ENCODE measurements at regions not wholly inside any gene's neighbourhood (a gene's known extent, or its start where the extent isn't known, plus 50 kb on each side); places are given as distances from the start of the nearest gene placed in this dataset.
"Not testable (repeated sequence)": the region's sequence is repeated elsewhere in the genome, so short reads cannot be mapped to it uniquely, and the experiment has no call there.

DNA sequence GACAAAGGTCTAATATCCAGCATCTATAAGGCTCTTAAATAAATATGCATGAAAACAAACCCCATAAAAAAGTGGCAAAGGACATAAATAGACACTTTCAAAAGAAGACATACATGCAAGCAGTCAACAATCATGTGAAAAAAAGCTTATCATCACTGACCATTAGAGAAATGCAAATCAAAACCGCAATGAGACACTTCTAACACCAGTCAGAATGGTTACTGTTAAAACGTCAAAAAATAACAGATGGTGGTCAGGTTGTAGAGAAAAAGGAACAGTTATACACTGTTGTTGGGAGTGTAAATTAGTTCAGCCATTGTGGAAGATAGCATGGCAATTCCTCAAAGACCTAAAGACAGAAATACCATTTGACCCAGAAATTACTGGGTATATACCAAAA lies 440.7 kb upstream of the KCNMB2 start:
- DNase-seq: no peak

GRCh38 chr3:178096955-178097354 lies 439.3 kb upstream of the KCNMB2 start:
- no peak for DNase-seq

GRCh38 chr3:178097576-178097975 lies 438.7 kb upstream of the KCNMB2 start:
- no peak for DNase-seq

GRCh38 chr3:178099274-178099673 lies 437.0 kb upstream of the KCNMB2 start:
- no peak for DNase-seq

DNA sequence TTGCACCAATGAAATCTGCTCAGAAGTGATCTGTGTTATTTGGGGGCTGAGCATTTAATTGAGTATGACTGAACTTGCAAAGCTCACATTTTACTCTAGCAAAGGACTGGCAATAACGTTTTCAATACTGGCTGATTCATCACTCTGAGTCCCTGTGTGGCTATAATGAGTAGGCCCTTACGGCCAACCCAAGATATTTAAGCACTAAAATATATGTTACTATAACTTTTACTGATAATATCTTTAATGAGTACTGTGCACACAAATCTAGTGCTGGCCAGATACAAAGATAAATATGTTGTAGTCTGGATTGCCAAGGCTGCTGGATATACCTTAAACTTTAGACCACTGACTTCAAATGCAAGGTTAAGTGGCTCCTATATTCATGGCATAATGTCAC lies 436.4 kb upstream of the KCNMB2 start:
- DNase-seq: no peak

- no peak for DNase-seq
Observed at GRCh38 chr3:178100908-178101307, 435.3 kb upstream of the KCNMB2 start.

GRCh38 chr3:178103140-178103539 lies 433.1 kb upstream of the KCNMB2 start:
- no peak for DNase-seq

DNA sequence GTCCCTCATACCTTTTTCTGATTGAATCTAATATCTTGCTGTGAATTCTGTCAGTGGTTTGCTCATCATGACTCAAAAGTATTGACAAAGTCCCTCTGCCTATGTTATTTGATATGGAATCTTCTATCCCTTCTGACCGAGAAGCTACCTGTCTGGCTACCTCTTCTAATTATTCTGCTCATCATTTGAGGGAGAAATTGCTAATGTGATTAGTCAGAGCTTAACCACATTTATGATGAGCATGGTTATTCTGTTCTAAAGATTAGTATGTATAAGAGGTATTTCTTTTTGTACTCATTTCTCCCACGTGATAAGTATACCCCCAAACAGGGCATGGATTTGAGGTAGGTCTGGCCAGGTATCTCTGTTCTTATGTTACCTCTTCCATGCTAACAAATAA lies 428.4 kb upstream of the KCNMB2 start:
- DNase-seq: no peak

DNA sequence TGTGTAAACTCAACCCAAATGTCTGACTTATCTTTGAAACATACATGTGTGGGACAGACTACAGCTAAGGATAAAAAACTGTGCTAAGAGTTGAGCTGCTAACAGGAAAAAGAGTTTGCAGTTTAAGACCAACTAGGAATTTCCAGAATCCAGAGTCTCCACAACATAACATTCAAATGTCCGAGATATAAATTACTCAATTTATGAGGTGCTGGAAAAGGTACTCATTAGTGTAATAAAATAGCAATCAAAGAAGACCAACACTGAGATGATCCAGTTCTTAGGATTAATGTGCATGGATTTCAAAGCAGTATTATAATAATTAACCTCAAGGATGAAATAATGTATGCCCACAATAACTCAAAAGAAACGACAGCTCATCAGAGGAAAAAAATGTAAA lies 426.5 kb upstream of the KCNMB2 start:
- no peak for DNase-seq

DNA sequence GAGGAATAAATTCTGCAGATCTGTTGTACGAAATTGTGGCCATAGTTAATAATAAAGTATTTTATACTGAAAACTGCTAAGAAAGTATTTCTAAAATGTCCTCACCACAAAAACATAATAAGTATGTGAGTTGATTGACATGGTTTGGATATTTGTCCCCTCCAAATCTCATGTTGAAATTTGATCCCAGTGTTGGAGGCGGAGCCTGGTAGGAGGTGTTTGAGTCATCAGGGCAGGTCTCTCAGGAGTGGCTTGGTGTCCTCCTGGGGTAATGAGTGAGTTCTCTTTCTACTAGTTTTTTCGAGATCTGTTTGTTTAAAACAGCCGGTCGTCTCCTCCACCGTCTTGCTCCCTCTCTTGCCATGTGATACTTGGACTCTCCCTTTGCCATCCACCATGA lies 424.1 kb upstream of the KCNMB2 start:
- no peak for DNase-seq

- DNase-seq: not testable (repeated sequence)
Observed at GRCh38 chr3:178112552-178112951, 423.7 kb upstream of the KCNMB2 start.

DNA sequence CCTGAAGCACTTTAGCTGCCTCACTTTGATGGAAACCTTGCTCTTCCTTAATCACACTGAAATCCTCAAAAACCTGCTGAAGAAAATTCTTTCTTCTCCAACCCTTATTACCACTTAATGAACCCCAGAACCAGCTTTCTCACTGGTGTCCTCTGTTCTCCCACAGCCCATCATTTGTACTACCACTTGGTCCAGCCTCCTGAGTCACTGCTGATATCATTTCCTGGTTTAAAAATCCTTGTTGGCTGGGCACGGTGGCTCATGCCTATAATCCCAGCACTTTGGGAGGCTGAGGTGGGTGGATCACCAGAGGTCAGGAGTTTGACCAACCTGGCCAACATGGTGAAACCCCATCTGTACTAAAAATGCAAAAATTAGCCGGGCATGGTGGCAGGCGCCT lies 418.6 kb upstream of the KCNMB2 start:
- no peak for DNase-seq

DNA sequence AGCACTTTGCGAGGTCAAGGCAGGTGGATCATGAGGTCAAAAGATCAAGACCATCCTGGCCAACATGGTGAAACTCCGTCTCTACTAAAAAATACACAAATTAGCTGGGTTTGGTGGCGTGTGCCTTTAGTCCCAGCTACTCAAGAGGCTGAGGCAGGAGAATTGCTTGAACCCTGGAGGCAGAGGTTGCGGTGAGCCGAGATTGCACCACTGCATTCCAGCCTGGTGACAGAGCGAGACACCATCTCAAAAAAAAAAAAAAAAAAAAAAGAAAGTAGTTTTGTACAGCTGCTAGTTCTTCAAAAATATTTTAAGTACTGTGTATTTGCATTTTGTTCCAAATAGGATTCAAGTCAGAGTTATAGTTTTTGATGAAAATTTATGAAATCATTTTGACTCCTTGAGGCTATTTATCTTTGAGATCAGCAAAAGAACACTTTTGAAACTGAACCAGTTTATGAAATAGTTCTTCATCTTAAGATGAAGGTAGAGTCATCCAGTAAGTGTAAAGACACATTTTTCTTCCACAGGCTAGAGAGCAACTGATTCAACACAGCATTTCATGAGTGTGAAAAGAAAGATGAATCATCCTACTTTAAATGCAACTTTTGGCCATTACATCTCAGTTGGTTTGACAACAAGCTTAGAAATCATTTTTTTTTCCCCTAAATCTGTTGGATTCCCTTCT lies 416.5 kb upstream of the KCNMB2 start:
- not testable (repeated sequence) for DNase-seq

- no peak for DNase-seq
Observed at GRCh38 chr3:178120367-178120766, 415.9 kb upstream of the KCNMB2 start.

GRCh38 chr3:178126686-178127085 lies 409.6 kb upstream of the KCNMB2 start:
- DNase-seq: no peak

- no peak for DNase-seq
Observed at GRCh38 chr3:178127221-178127620, 409.0 kb upstream of the KCNMB2 start.

- DNase-seq: no peak
Observed at GRCh38 chr3:178129109-178129508, 407.1 kb upstream of the KCNMB2 start.

GRCh38 chr3:178131801-178132200 lies 404.4 kb upstream of the KCNMB2 start:
- no peak for DNase-seq

DNA sequence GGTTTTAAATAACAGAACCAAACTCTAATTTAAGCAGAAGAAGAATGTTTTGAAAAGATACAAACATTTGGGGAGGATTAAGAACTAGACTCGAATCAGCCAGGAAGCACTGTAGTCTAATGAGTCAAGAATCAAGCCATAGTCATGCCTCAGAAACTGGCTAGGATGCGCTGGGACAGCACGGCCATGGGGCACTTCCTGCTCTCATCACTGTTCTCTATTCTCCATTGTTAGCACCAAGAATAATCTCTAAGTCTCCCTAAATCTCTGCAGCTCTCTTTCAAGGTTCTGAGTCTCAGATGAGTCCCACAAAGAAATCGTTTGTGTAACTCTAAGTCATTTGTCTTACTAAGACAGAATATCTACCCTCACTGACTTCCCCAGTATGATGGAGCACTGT lies 399.0 kb upstream of the KCNMB2 start:
- no peak for DNase-seq

GRCh38 chr3:178137831-178138230 lies 398.4 kb upstream of the KCNMB2 start:
- no peak for DNase-seq

DNA sequence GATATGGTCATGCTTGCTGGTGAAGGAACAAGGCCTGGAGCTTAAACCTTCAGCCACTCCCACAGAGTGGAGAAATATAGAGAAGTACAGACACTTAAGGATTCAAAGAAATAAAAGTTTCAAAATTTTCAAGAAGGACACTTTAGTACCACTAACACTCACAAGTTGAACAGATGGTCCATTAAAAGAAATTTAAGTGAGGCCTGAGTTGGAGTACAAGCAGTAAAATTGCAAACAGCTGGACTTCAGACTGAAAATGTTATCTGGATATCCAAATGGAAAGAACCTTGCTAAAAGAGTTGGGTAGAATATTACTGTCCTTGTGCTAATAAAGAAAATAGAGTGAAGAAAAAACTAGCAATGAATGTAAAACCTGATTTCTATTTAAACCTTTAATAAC lies 397.1 kb upstream of the KCNMB2 start:
- no peak for DNase-seq

DNA sequence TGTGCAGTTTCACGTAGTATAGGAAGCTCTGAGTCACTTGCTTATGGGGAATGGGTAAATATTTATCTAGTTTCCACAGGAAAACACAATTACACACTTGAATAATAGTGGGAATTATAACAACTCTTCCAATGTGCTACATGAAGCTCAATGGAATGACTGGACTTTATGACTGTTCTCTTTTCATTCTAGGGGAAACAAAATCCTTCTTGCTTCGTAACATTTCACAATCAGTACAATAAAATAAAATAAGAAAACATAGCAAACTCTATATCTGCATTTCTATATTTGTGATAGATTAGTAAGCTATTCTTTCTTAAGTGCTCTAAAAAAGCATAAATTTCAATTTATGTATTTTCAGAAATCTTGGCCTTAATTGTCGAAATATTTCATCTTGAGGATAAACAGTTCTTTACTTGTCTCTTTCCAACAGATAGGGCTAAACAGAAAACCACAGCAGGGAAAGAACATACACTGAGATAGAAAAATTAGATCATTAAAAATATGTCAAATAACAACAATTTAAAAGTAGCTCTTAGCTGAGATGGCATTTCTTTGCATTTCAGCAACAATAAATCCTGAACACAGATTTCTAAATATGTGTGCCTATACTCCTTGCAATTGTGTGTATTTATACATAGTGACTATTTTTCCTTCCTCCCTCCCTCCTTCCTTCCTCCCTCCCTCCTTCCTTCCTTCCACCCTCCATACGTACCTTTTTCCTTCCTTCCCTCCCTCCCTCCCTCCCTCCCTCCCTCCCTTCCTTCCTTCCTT lies 395.5 kb upstream of the KCNMB2 start:
- no peak for DNase-seq

- DNase-seq: not testable (repeated sequence)
Observed at GRCh38 chr3:178141305-178141684, 394.9 kb upstream of the KCNMB2 start.

GRCh38 chr3:178146406-178146831 lies 389.8 kb upstream of the KCNMB2 start:
- no peak for DNase-seq

GRCh38 chr3:178147001-178147400 lies 389.2 kb upstream of the KCNMB2 start:
- no peak for DNase-seq
